Adrenal gland (tissue), 5 donors: ENCODE measurements at regions not wholly inside any gene's neighbourhood (a gene's known extent, or its start where the extent isn't known, plus 50 kb on each side); places are given as distances from the start of the nearest gene placed in this dataset.

Source experiments
- CTCF ChIP-seq, 6 experiments: fragments of 450-650 bp in 4 of 6; fragments of 200-600 bp in 2 of 6; sonication (generic) in 1 of 6; IDR thresholded peaks; 1 replicate in 5 of 6; 2 replicates in 1 of 6; pipeline versions ENCODE4 v1.5.1 to v1.8.0; 2016 to 2021; ENCODE audit warnings: antibody characterized with exemption in 6 of 6, mild to moderate bottlenecking in 2 of 6, moderate library complexity in 1 of 6
- POLR2A ChIP-seq, 2 donors: fragments of 450-650 bp; IDR thresholded peaks; one replicate each; pipeline ENCODE4 v1.6.1; 2017; ENCODE audit warnings: antibody characterized with exemption in 2 of 2, mild to moderate bottlenecking in 2 of 2, moderate library complexity in 1 of 2
- donor health status: DM: no; HTN: no; CAD: no.

- no peak for TF ChIP-seq POLR2A (IDR thresholded peaks at IDR 0.05)
- no peak for TF ChIP-seq CTCF (IDR thresholded peaks at IDR 0.05)
Observed at GRCh38 chr10:94105226-94105625, 111.5 kb downstream of the PLCE1 start.
